GM10266 (cell line): ENCODE measurements at regions not wholly inside any gene's neighbourhood (a gene's known extent, or its start where the extent isn't known, plus 50 kb on each side); places are given as distances from the start of the nearest gene placed in this dataset.

Experiments
- DNase-seq: peaks from one replicate; pipeline ENCODE4 v3.0.0; 2012; ENCODE audit errors: extremely low spot score
- TF ChIP-seq, protein P1 (sequence below): IDR thresholded peaks from 2 replicates; pipeline ENCODE4 v1.5.1; 2012; ENCODE audit warnings: mild to moderate bottlenecking, low read depth; ENCODE audit not compliant: control insufficient read depth, insufficient read depth; ENCODE audit errors: missing control alignments

DNA sequence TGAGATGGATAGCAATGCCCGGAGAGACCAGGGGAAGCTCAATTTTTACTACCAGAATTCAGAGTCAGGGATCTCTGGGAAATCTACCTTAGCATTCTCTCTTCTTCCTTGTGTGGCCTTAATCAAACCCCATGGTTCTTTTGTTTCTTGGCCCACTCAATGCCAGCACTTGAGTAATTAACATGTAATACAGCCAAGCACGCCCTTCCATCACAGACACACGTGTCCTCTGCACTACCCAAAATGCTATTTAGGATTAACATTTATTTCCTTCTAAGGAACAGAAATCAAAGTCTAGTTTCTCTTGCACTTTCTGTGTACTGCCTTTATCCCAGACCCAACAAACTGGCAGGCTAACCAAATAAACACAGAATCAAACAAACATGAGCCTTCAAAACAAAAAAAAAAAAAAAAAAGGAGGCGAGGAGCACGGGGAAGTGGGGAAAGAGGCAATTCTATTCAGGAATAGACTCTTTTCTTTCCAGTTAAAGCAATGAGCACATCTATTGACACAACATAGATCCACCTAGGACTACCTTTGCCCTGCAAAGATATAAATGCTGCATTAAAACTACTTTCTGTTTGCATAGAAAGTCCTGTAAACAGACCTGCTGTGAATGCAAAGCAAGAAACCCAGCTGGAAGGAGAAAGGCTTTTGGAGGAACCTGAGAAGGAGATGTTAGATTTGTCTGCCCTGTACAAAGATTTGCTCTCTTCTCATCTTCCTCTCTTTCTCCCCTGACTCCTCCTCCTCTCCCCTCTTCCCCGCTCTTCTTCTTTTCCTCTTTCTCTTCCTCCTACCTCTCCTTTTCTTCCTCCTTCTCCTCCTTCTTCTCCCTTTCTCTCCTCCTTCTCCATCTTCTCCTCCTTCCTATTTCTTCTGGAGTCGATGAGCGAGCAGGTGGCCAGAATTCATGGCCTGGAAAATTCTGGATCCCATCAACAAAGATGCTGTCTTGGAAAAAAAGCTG, 294.4 kb downstream of the NPIPA8 start:
- TF ChIP-seq, protein P1, sequence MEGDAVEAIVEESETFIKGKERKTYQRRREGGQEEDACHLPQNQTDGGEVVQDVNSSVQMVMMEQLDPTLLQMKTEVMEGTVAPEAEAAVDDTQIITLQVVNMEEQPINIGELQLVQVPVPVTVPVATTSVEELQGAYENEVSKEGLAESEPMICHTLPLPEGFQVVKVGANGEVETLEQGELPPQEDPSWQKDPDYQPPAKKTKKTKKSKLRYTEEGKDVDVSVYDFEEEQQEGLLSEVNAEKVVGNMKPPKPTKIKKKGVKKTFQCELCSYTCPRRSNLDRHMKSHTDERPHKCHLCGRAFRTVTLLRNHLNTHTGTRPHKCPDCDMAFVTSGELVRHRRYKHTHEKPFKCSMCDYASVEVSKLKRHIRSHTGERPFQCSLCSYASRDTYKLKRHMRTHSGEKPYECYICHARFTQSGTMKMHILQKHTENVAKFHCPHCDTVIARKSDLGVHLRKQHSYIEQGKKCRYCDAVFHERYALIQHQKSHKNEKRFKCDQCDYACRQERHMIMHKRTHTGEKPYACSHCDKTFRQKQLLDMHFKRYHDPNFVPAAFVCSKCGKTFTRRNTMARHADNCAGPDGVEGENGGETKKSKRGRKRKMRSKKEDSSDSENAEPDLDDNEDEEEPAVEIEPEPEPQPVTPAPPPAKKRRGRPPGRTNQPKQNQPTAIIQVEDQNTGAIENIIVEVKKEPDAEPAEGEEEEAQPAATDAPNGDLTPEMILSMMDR: no peak
- DNase-seq: no peak

DNA sequence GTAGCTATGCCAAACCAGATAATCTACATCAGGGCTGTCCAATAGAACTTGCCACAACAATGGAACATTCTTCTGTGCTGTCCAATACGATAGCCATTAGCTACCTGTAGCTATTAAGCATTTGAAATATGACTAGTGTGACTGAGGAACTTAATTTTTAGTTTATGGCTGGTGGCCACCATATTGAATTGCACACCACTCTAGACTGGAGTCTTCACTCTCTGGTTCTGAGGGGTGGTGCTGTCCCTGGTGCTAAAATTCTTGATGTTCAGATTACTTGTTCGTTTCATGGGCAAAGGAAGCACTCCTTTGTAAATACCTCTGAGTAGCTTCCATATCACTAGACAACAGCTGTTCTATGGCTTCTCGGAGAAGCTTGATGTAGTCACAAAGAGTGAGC, 296.6 kb downstream of the NPIPA8 start:
- TF ChIP-seq, protein P1: no peak
- no peak for DNase-seq

GRCh38 chr16:18037051-18037450, 299.5 kb downstream of the NPIPA8 start:
- TF ChIP-seq, protein P1: no peak
- no peak for DNase-seq

- DNase-seq: no peak
- TF ChIP-seq, protein P1: no peak
These were observed 311.9 kb downstream of the NPIPA8 start for GRCh38 chr16:18024611-18025010.

DNA sequence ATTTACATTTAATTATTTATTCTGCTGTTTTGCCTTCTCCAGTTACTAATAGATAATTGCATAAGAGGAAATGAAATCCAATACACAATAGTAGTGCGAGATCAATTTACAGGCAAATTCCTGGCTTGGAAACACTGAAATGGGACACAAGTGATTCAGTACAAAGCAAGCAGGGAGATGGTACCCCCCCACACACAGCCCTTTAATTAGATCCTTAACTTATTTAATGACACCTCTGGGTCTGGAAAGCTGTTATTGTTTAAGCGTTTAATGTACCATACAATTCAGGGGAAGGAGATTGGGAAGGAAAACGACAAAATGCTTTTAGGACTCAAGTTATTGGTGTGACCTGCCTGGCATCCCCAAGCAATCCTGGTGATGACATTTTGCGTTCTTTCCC, 318.2 kb downstream of the NPIPA8 start:
- DNase-seq: no peak
- TF ChIP-seq, protein P1: no peak

GRCh38 chr16:18013863-18014262, 322.7 kb downstream of the NPIPA8 start:
- TF ChIP-seq, protein P1: no peak
- DNase-seq: no peak

GRCh38 chr16:18008356-18008755, 328.2 kb downstream of the NPIPA8 start:
- DNase-seq: no peak
- TF ChIP-seq, protein P1: no peak
